NB4 (cell line): ENCODE measurements at regions not wholly inside any gene's neighbourhood (a gene's known extent, or its start where the extent isn't known, plus 50 kb on each side); places are given as distances from the start of the nearest gene placed in this dataset.

Source experiments
- DNase-seq: peaks from one replicate; pipeline ENCODE4 v3.0.0; 2010; ENCODE audit warnings: low read depth
- H3K4me3 ChIP-seq: one replicate; pipeline ENCODE4 v1.5.1; 2011; ENCODE audit warnings: mild to moderate bottlenecking, low read depth, low read length, moderate library complexity
- MYC ChIP-seq: IDR thresholded peaks from 2 replicates; pipeline ENCODE4 v1.6.1; 2011; ENCODE audit warnings: low read depth, low read length
- POLR2A ChIP-seq: IDR thresholded peaks from 2 replicates; pipeline ENCODE4 v1.6.1; 2011; ENCODE audit warnings: mild to moderate bottlenecking; ENCODE audit not compliant: insufficient read length; ENCODE audit errors: extremely low read depth
- TF ChIP-seq, protein P1 (sequence below): IDR thresholded peaks from one replicate; pipeline ENCODE4 v1.5.1; 2012; ENCODE audit warnings: low read depth, low read length
- TF ChIP-seq, protein P2 (sequence below): IDR thresholded peaks from 2 replicates; pipeline ENCODE4 v1.6.1; 2011; ENCODE audit warnings: low read depth, low read length

DNA sequence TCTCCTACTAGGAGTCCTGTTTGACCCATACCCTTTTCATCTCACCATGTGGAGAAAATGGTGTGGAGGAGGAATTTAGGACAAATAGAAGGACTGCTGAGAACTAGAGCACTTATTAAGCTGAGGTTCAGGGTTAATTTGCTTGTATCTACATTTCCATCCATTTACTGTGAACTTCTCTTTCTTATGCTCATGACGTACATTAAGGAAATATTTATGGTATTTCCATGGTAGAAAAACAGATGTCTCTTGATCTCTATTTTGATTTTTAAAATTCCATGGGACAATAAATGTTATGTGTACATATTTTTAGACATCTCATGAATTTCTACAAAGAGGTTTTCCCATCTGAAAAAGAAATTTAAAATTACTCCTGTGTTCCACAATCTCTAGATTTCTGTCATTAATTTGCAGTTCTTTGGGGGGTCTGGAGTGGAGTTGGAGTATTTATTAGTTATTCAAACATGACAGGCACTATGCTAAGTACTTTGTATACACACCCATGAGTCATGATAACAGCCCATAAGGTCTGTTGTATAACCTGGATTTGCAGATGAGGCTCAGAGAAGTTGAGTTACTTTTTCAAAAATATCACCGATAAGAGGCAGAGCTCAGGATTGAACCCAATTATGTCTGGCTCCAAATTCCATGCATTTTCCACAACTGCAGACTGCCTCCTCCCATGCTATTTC lies 112.6 kb downstream of the COPS8 start:
- DNase-seq = no peak
- TF ChIP-seq MYC (no peak), POLR2A (no peak)
- TF ChIP-seq, protein P1, sequence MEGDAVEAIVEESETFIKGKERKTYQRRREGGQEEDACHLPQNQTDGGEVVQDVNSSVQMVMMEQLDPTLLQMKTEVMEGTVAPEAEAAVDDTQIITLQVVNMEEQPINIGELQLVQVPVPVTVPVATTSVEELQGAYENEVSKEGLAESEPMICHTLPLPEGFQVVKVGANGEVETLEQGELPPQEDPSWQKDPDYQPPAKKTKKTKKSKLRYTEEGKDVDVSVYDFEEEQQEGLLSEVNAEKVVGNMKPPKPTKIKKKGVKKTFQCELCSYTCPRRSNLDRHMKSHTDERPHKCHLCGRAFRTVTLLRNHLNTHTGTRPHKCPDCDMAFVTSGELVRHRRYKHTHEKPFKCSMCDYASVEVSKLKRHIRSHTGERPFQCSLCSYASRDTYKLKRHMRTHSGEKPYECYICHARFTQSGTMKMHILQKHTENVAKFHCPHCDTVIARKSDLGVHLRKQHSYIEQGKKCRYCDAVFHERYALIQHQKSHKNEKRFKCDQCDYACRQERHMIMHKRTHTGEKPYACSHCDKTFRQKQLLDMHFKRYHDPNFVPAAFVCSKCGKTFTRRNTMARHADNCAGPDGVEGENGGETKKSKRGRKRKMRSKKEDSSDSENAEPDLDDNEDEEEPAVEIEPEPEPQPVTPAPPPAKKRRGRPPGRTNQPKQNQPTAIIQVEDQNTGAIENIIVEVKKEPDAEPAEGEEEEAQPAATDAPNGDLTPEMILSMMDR = no peak
- TF ChIP-seq, protein P2, sequence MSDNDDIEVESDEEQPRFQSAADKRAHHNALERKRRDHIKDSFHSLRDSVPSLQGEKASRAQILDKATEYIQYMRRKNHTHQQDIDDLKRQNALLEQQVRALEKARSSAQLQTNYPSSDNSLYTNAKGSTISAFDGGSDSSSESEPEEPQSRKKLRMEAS = no peak
- no peak overlapping the region for H3K4me3 ChIP-seq

DNA sequence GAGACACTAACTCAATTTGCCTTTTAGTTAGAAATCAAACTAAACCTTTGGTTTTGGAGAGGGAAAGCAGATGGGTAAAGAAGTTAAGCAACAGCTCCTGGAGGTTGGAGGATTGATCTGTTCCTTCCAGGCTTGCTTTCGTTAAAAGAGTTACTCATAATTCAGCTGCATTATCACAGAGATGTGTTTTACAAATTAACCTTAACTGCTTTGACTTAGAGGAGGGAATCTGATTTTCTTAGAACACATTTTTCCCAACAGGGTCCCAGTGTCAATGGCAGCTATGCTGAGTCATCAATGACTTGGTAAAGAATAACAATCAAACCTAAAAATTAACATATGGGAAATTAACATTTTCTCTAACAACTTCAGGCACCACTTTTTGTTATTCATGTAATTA lies 113.4 kb downstream of the COPS8 start:
- DNase-seq = no peak
- H3K4me3 ChIP-seq = no peak overlapping the region
- TF ChIP-seq, protein P2 = no peak
- TF ChIP-seq POLR2A (no peak), MYC (no peak)
- TF ChIP-seq, protein P1 = no peak

DNA sequence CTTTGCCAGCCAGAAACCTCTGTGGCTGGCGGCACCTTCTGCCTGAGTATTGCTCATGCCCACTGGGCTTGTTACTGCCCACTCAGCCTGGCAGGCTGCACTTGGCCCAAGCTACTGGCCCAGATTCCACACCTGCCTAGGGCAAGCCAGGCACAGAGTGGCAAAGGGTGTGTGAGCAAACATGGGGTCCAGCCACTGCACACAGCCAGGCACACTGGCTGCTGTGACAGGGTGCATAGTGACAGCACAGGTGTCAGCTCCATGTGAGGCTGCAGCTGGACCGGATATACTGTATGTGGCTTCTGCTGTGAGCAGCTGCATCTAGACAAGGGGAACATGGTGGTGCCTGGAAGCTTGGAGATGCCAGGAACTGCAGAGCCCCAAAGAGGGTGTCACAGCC lies 113.9 kb downstream of the COPS8 start:
- DNase-seq = no peak
- no peak overlapping the region for H3K4me3 ChIP-seq
- TF ChIP-seq, protein P2 = no peak
- TF ChIP-seq, protein P1 = no peak
- TF ChIP-seq MYC (no peak), POLR2A (no peak)

DNA sequence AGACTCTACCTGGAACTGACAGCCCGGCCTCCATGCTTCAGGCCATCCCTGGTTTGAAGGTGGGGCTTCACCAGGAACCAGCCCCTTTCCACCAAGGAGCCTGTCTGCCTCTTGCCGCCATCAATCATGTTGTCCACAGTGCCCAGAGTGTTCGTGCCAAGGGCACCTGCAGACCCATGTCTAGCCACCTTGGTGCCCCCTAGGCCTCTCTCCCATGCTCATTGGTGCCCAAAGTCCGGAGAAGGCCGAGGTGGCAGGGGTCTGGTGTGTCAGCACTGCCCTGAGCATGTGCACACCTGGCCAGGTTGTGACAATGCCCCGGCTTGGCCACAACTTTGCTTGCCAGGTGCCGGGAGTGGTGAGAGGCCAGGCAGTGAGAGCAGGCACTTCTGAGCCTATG lies 114.8 kb downstream of the COPS8 start:
- TF ChIP-seq, protein P2 = no peak
- TF ChIP-seq, protein P1 = no peak
- no peak for TF ChIP-seq POLR2A
- no peak for TF ChIP-seq MYC
- no peak for DNase-seq
- no peak overlapping the region for H3K4me3 ChIP-seq

DNA sequence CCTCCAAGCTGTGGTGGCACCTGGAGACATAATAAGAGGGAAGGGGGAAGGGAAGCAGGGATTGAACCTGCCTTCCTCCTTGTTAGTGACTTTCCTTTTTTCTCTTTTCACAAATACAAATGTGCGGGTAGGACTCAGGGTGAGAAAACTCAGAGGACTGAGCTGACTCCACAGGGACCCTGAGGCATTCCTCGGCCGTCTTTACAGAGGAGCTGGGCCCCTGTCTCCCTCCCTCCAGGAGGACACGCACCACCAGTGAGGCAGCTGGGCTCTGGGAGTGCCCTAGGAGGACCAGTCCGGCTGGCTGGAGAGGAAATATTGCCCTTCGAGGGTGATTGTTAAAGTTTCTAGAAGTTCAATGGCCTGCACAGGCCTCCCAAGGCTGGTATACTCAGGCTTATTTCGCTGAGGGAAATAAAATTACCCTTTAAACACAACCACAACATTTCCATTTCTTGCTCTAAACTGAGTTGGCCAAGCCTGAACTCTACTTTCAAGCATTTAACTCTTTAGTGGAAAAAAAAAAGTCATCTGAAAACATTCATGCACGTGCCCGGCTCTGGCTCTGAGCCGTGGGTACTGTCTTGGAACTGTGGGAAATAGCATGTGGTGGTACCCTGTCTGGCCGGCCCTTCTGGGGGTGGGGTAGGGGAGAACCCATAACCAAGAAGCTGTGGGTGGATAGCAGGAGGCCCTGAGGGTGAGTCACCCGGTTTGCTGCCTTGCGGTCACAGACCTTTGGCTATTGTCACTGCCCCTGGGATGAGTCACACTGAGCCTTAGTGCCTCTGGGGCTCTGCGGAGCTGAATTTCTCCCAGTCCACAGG lies 116.0 kb downstream of the COPS8 start:
- peak; percentile 89 for DNase-seq
- H3K4me3 ChIP-seq = no peak overlapping the region

More for the DNA sequence above, 116.0 kb downstream of the COPS8 start:
- no peak for TF ChIP-seq MYC
- TF ChIP-seq, protein P2 = peak; percentile 71
- TF ChIP-seq POLR2A = no peak
- TF ChIP-seq, protein P1 = no peak
